ENCODE measurements at regions not wholly inside any gene's neighbourhood (a gene's known extent, or its start where the extent isn't known, plus 50 kb on each side); places are given as distances from the start of the nearest gene placed in this dataset.

- Mint-ChIP-seq H3K4me3 (no peak overlapping the region; the same call in 1 of the 2 replicates), H3K27me3 (ENCODE audit: insufficient read depth) (no peaks in the 10 kb centered on the region), H3K27ac (peak overlapping the region; percentile 24; the same call in 1 of the 2 replicates), H3K4me1 (ENCODE audit: low read depth) (peaks cover 76% of the 10 kb centered on the region), H3K36me3 (ENCODE audit: low read depth) (peaks cover 59% of the 10 kb centered on the region), H3K9me3 (no peaks in the 10 kb centered on the region)
- no peak for TF ChIP-seq CTCF (IDR thresholded peaks at IDR 0.05)
- no peak for DNase-seq
Observed at GRCh38 chr14:71327691-71328090, 420.4 kb downstream of the PCNX1 start.

GRCh38 chr14:71328183-71328582 is 420.9 kb downstream of the PCNX1 start:
- Mint-ChIP-seq H3K27me3 (ENCODE audit: insufficient read depth) (no peaks in the 10 kb centered on the region), H3K27ac (peak overlapping the region; percentile 24; the same call in 1 of the 2 replicates), H3K36me3 (ENCODE audit: low read depth) (peaks cover 59% of the 10 kb centered on the region), H3K9me3 (no peaks in the 10 kb centered on the region), H3K4me3 (no peak overlapping the region; the same call in 1 of the 2 replicates), H3K4me1 (ENCODE audit: low read depth) (peaks cover 73% of the 10 kb centered on the region)
- TF ChIP-seq CTCF (IDR thresholded peaks at IDR 0.05) = no peak
- no peak for DNase-seq

- H3K27me3 Mint-ChIP-seq (ENCODE audit: insufficient read depth) = no peaks in the 10 kb centered on the region
- H3K27ac Mint-ChIP-seq = no peak overlapping the region
- no peak for TF ChIP-seq CTCF (IDR thresholded peaks at IDR 0.05)
- H3K36me3 Mint-ChIP-seq (ENCODE audit: low read depth) = peaks cover 63% of the 10 kb centered on the region
- no peak for DNase-seq
- H3K4me3 Mint-ChIP-seq = no peak overlapping the region
- H3K4me1 Mint-ChIP-seq (ENCODE audit: low read depth) = peaks cover 73% of the 10 kb centered on the region
- no peaks in the 10 kb centered on the region for H3K9me3 Mint-ChIP-seq
Observed at GRCh38 chr14:71328954-71329353, 421.7 kb downstream of the PCNX1 start.

GRCh38 chr14:71331403-71331802 is 424.1 kb downstream of the PCNX1 start:
- peaks cover 55% of the 10 kb centered on the region for H3K4me1 Mint-ChIP-seq (ENCODE audit: low read depth)
- H3K36me3 Mint-ChIP-seq (ENCODE audit: low read depth) = peaks cover 66% of the 10 kb centered on the region
- H3K27ac Mint-ChIP-seq = no peak overlapping the region
- TF ChIP-seq CTCF (IDR thresholded peaks at IDR 0.05) = no peak
- H3K4me3 Mint-ChIP-seq = no peak overlapping the region
- no peak for DNase-seq
- no peaks in the 10 kb centered on the region for H3K9me3 Mint-ChIP-seq
- no peaks in the 10 kb centered on the region for H3K27me3 Mint-ChIP-seq (ENCODE audit: insufficient read depth)

- Mint-ChIP-seq H3K9me3 (no peaks in the 10 kb centered on the region), H3K4me3 (no peak overlapping the region), H3K36me3 (ENCODE audit: low read depth) (peaks cover 77% of the 10 kb centered on the region), H3K27me3 (ENCODE audit: insufficient read depth) (no peaks in the 10 kb centered on the region), H3K4me1 (ENCODE audit: low read depth) (peaks cover 60% of the 10 kb centered on the region), H3K27ac (no peak overlapping the region)
- no peak for DNase-seq
- no peak for TF ChIP-seq CTCF (IDR thresholded peaks at IDR 0.05)
Observed at GRCh38 chr14:71332476-71332875, 425.2 kb downstream of the PCNX1 start.

- peaks cover 82% of the 10 kb centered on the region for H3K36me3 Mint-ChIP-seq (ENCODE audit: low read depth)
- peaks cover 54% of the 10 kb centered on the region for H3K4me1 Mint-ChIP-seq (ENCODE audit: low read depth)
- no peak for DNase-seq
- no peak for TF ChIP-seq CTCF (IDR thresholded peaks at IDR 0.05)
- H3K27ac Mint-ChIP-seq = no peak overlapping the region
- H3K4me3 Mint-ChIP-seq = no peak overlapping the region
- no peaks in the 10 kb centered on the region for H3K9me3 Mint-ChIP-seq
- no peaks in the 10 kb centered on the region for H3K27me3 Mint-ChIP-seq (ENCODE audit: insufficient read depth)
Observed at GRCh38 chr14:71333705-71334104, 426.4 kb downstream of the PCNX1 start.
